Heart left ventricle (tissue), 16 donors: ENCODE measurements at regions not wholly inside any gene's neighbourhood (a gene's known extent, or its start where the extent isn't known, plus 50 kb on each side); places are given as distances from the start of the nearest gene placed in this dataset.

Experiments
- ATAC-seq, 4 donors: fragments of 200-7000 bp; cut with Tn5 transposase; one replicate each; pipeline ENCODE4 v1.9.1; 2020 to 2022; ENCODE audit warnings: moderate library complexity in 4 of 4, mild to moderate bottlenecking in 3 of 4, moderate number of reproducible peaks in 1 of 4
- DNase-seq, 5 donors: peaks; one replicate each; pipeline ENCODE4 v3.0.0-alpha.2; 2020
- H3K27ac ChIP-seq, 12 donors: fragments of 200-600 bp; sonication (generic) in 4 of 12; one replicate each; pipeline versions ENCODE4 v1.5.0 to v1.8.0; 2016 to 2022; ENCODE audit warnings: mild to moderate bottlenecking in 2 of 12
- H3K27me3 ChIP-seq, 9 donors: fragments of 200-600 bp; sonication (generic) in 2 of 9; one replicate each; pipeline versions ENCODE4 v1.5.1 to v1.8.0; 2016 to 2022; ENCODE audit warnings: mild to moderate bottlenecking in 3 of 9
- H3K36me3 ChIP-seq, 9 donors: fragments of 200-600 bp; sonication (generic) in 2 of 9; one replicate each; pipeline versions ENCODE4 v1.5.0 to v1.8.0; 2018 to 2022; ENCODE audit warnings: mild to moderate bottlenecking in 2 of 9
- H3K4me1 ChIP-seq, 12 donors: fragments of 200-600 bp; sonication (generic) in 4 of 12; one replicate each; pipeline versions ENCODE4 v1.5.0 to v1.8.0; 2016 to 2022; ENCODE audit warnings: mild to moderate bottlenecking in 3 of 12
- H3K4me3 ChIP-seq, 12 donors: fragments of 200-600 bp; sonication (generic) in 4 of 12; one replicate each; pipeline versions ENCODE4 v1.5.0 to v1.8.0; 2017 to 2022; ENCODE audit warnings: mild to moderate bottlenecking in 9 of 12, moderate library complexity in 4 of 12
- H3K9me3 ChIP-seq, 12 donors: fragments of 200-600 bp; sonication (generic) in 4 of 12; one replicate each; pipeline versions ENCODE4 v1.5.0 to v1.8.0; 2016 to 2022; ENCODE audit warnings: mild to moderate bottlenecking in 1 of 12
- POLR2A ChIP-seq, 2 donors: fragments of 450-650 bp; IDR thresholded peaks; one replicate each; pipeline ENCODE4 v1.6.1; 2017; ENCODE audit warnings: antibody characterized with exemption in 2 of 2, mild to moderate bottlenecking in 2 of 2, moderate library complexity in 2 of 2
- WGBS, 4 donors: extraction: QIAGEN DNeasy Blood & Tissue Kit in 2 of 4; methylation state at CpG; one replicate each; pipeline versions ENCODE4 v1.1.5 to v1.1.7; 2013 to 2018; 5-methylcytosine and 5-hydroxymethylcytosine counted together
- intact Hi-C, 10 donors: fragments of 100-400 bp; cut with DNase I; formaldehyde crosslinking; loops; one replicate each; pipeline versions ENCODE4 v1.11.1 to v1.14.2; 2022
- TF ChIP-seq, protein P1 (sequence below), 12 donors: fragments of 200-600 bp; sonication (generic) in 4 of 12; IDR thresholded peaks; one replicate each; pipeline versions ENCODE4 v1.5.0 to v1.8.0; 2018 to 2022; ENCODE audit warnings: antibody characterized with exemption in 12 of 12, mild to moderate bottlenecking in 5 of 12
- donor health status: ischemic (EF 13 %, LVEDD 7.1; RV severe dilation, severe dysfunction).
- donor health status: healthy with polysubstance abuse.
- donor health status: DM: no; HTN: yes; CAD: no.
- donor health status: DM: no; HTN: no; CAD: no.
- donor health status: ischemic (EF 25% LVEDD 6.9; RV normal size, moderate dysfunction).
- donor health status: ischemic (EF 25% LVEDD 5.7; RV mildly dilated, moderate dysfunction).
- donor health status: healthy.
- donor health status: DM: yes; HTN: yes; CAD: no.
- donor health status: ischemic (EF 35%, LVEDD 5.7; RV mildly dilated, moderate dysfunction).
- donor health status: nonischemic (EF 11% LVEDD 7.7; RV severe dilation, severe dysfunction).
- donor health status: DM: yes; HTN: yes; CAD: no.
- donor health status: PGD.
- donor health status: ischemic (EF 29% LVEDD 5.4; RV normal size, mild dysfunction).
- donor health status: nonischemic (EF 23%, LVEDD 6.1; RV moderate dilation, normal function).

DNA sequence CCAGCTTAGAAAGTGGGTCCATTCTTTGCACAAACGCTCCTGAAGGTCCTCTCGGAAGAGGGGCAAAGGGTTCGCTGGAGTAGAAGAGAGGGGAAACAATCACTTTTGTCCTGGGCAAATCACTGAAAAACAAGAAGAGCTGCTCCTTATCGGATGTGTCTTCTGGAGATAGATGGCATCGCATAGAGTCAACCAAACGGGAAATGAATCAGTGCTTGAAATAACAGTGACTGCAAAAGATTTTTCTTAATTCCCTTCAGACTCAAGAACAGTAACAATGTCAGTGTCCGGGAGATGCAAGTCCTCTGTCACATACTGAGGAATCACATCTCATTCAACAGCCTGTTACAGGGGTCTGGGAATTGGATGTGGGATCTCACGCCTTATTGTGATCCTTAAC is 78.8 kb upstream of the PCSK6 start:
- Histone ChIP-seq H3K27ac (no peak overlapping the region), H3K4me3 (no peak overlapping the region), H3K36me3 (no peaks in the 10 kb centered on the region), H3K4me1 (peaks cover 0 to 3% (median 0%) of the 10 kb centered on the region in 12 donors), H3K9me3 (no peaks in the 10 kb centered on the region), H3K27me3 (peaks cover 0 to 12% (median 0%) of the 10 kb centered on the region in 9 donors)
- TF ChIP-seq POLR2A (IDR thresholded peaks at IDR 0.05): no peak
- TF ChIP-seq, protein P1, sequence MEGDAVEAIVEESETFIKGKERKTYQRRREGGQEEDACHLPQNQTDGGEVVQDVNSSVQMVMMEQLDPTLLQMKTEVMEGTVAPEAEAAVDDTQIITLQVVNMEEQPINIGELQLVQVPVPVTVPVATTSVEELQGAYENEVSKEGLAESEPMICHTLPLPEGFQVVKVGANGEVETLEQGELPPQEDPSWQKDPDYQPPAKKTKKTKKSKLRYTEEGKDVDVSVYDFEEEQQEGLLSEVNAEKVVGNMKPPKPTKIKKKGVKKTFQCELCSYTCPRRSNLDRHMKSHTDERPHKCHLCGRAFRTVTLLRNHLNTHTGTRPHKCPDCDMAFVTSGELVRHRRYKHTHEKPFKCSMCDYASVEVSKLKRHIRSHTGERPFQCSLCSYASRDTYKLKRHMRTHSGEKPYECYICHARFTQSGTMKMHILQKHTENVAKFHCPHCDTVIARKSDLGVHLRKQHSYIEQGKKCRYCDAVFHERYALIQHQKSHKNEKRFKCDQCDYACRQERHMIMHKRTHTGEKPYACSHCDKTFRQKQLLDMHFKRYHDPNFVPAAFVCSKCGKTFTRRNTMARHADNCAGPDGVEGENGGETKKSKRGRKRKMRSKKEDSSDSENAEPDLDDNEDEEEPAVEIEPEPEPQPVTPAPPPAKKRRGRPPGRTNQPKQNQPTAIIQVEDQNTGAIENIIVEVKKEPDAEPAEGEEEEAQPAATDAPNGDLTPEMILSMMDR (IDR thresholded peaks at IDR 0.05): no peak
- DNase-seq: no peak
- 71 to 76% (median 75%) methylated on average over 8 of the region's 8 CpGs for WGBS, 4 donors
- intact Hi-C loops: no loop called here
- no peak for ATAC-seq

DNA sequence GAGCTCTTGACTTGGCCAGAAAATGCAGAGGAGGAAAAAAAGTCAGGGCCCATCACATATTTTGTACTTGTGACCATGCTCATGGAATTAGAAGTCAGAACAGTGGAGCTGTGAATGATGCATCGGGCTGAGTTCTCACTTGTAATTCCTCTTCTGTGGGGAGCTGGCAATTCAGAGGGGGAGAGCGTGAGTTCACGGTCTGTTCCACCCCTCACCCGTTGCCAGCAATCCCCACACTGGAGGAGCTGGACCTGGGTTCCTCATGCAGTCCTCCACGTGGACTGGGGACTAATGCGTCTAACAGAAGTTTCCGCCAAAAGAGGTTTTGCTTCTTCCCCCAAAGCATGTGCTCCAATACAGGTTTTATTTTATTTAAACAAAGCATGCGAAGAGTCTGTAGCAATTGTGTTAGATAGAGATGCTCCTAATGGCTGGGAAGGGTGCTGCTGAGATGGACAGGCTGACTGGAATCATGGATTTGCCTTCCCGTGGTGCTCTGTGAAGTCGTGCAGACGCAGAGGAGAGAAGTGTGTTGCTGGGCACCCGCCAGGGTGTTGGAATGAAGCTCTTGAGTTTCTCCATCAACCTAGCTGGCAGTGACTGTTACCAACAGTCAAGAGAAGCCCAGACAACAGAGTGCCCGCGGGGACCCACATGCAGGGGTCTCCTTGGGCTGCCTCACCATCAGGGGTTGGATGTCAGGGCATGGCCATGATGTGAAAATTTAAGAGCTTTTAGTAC is 77.4 kb upstream of the PCSK6 start:
- intact Hi-C loops: no loop called here
- DNase-seq: peak in 2 of 5 donors; percentile 55 to 58

DNA sequence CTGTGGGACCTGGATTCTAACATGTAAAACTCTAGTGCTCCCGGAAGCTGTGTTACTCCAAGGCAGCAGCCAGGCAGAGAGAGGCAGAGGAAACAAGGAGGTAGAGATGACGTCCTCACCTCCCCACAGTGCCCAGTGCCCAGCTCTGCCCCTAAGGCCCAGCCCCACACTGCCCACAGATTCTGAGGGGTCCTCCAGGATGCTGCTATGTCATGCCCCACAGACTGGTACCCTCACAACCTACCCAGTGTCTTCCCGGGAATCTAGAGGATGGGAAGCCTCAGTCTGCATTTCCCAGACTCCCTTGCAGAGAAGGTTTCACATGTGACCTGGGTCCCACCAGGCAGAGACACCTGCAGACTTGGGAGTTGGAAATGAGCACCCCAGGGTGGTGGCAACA is 75.9 kb upstream of the PCSK6 start:
- no peaks in the 10 kb centered on the region for H3K36me3 ChIP-seq
- ATAC-seq: no peak
- no peak overlapping the region for H3K27ac ChIP-seq
- H3K4me3 ChIP-seq: no peak overlapping the region
- H3K4me1 ChIP-seq: peaks cover 0 to 3% (median 0%) of the 10 kb centered on the region in 12 donors
- intact Hi-C loops: no loop called here
- H3K9me3 ChIP-seq: no peaks in the 10 kb centered on the region
- 86 to 96% (median 92%) methylated on average over 3 of the region's 3 CpGs for WGBS, 4 donors
- TF ChIP-seq, protein P1 (IDR thresholded peaks at IDR 0.05): no peak
- no peak for TF ChIP-seq POLR2A (IDR thresholded peaks at IDR 0.05)
- no peak for DNase-seq
- H3K27me3 ChIP-seq: peaks cover 0 to 12% (median 0%) of the 10 kb centered on the region in 9 donors

More for the DNA sequence above, 77.4 kb upstream of the PCSK6 start:
- no peak overlapping the region for H3K27ac ChIP-seq
- 64 to 84% (median 77%) methylated on average over 14 of the region's 14 CpGs for WGBS, 4 donors
- no peaks in the 10 kb centered on the region for H3K36me3 ChIP-seq
- ATAC-seq: peak in 3 of 4 donors; percentile 57 to 71 (median 70)
- TF ChIP-seq POLR2A (IDR thresholded peaks at IDR 0.05): no peak
- TF ChIP-seq, protein P1 (IDR thresholded peaks at IDR 0.05): no peak
- no peaks in the 10 kb centered on the region for H3K9me3 ChIP-seq
- no peak overlapping the region for H3K4me3 ChIP-seq
- H3K27me3 ChIP-seq: peaks cover 0 to 12% (median 0%) of the 10 kb centered on the region in 9 donors
- H3K4me1 ChIP-seq: peaks cover 0 to 3% (median 0%) of the 10 kb centered on the region in 12 donors

DNA sequence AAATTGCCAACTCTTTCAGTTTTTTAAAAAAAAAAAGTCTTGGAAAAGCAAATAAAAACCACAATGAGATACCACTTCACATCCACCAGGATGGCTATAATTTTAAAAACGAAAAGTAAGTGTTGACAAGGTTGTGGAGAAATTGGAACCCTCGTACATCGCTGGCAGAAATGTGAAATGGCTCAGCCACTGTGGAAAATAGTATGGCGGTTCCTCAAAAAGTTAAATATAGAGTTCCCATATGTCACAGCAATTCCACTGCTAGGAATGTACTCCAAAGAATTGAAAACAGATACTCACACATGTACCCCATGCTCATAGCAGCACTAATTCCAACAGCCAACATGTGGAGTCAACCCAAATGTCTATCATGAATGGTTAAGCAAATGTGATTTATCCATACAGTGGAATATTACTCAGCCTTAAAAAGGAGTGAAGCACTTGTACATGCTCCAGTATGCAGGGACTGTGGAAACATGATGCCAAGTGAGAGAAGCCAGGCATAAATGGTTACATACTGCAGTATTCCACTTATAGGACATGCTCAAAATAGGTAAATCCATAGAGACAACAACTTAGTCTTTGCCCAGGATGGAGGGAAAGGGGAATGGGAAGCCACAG is 73.8 kb upstream of the PCSK6 start:
- H3K36me3 ChIP-seq: no peaks in the 10 kb centered on the region
- TF ChIP-seq POLR2A (IDR thresholded peaks at IDR 0.05): no peak
- TF ChIP-seq, protein P1 (IDR thresholded peaks at IDR 0.05): no peak
- H3K4me3 ChIP-seq: no peak overlapping the region
- ATAC-seq (no peak), DNase-seq (no peak)
- H3K9me3 ChIP-seq: no peaks in the 10 kb centered on the region
- H3K27ac ChIP-seq: no peak overlapping the region
- intact Hi-C loops: no loop called here
- peaks cover 0 to 10% (median 0%) of the 10 kb centered on the region in 12 donors for H3K4me1 ChIP-seq
- 84 to 88% (median 85%) methylated on average over 4 of the region's 4 CpGs for WGBS, 4 donors
- H3K27me3 ChIP-seq: peaks cover 0 to 11% (median 0%) of the 10 kb centered on the region in 9 donors
